Keratinocyte (primary cell): ENCODE measurements at regions not wholly inside any gene's neighbourhood (a gene's known extent, or its start where the extent isn't known, plus 50 kb on each side); places are given as distances from the start of the nearest gene placed in this dataset.

ENCODE experiments used
- DNase-seq: peaks from one replicate; pipeline ENCODE4 v3.0.0-alpha.2; 2011; ENCODE audit warnings: low read depth, missing footprints, low spot score
- FAIRE-seq: peaks from 2 replicates; lab custom pipeline; 2011; peaks lifted over from hg19 to GRCh38; lab: Jason Lieb, UNC
- H2AFZ ChIP-seq: 2 replicates; pipeline ENCODE4 v1.6.0; 2012; ENCODE audit warnings: low read length, control low read depth, inconsistent platforms; ENCODE audit not compliant: control insufficient read depth
- H3K27ac ChIP-seq: 2 replicates; pipeline ENCODE4 v1.5.1; 2011; ENCODE audit warnings: low read length; ENCODE audit not compliant: control insufficient read depth, insufficient read depth
- H3K27me3 ChIP-seq: 3 replicates; pipeline ENCODE4 v1.6.0; 2011; ENCODE audit warnings: low read length; ENCODE audit not compliant: control insufficient read depth, insufficient read depth; ENCODE audit errors: extremely low read depth
- H3K36me3 ChIP-seq, 2 experiments: 2 replicates in 1 of 2; 3 replicates in 1 of 2; pipeline ENCODE4 v1.5.1; 2011; ENCODE audit warnings: low read length in 2 of 2, mild to moderate bottlenecking in 1 of 2; ENCODE audit not compliant: control insufficient read depth in 2 of 2, insufficient read depth in 2 of 2; ENCODE audit errors: extremely low read depth in 1 of 2
- H3K4me1 ChIP-seq: 3 replicates; pipeline ENCODE4 v1.5.1; 2011; ENCODE audit warnings: low read length; ENCODE audit not compliant: control insufficient read depth, insufficient read depth; ENCODE audit errors: extremely low read depth
- H3K4me2 ChIP-seq: 3 replicates; pipeline ENCODE4 v1.6.0; 2011; ENCODE audit warnings: low read depth, low read length; ENCODE audit not compliant: control insufficient read depth, insufficient read depth; ENCODE audit errors: extremely low read depth
- H3K4me3 ChIP-seq, 3 experiments: fragments of 200-600 bp in 1 of 3; sonication (generic) in 1 of 3; 2 replicates in 2 of 3; 3 replicates in 1 of 3; pipeline ENCODE4 v1.5.1; 2011 to 2016; ENCODE audit warnings: low read length in 3 of 3, mild to moderate bottlenecking in 3 of 3, control low read depth in 2 of 3, inconsistent platforms in 1 of 3, low read depth in 1 of 3, mixed read lengths in 1 of 3, mixed run types in 1 of 3, moderate library complexity in 1 of 3; ENCODE audit not compliant: control insufficient read depth in 2 of 3, insufficient read depth in 2 of 3; ENCODE audit errors: extremely low read depth in 1 of 3
- H3K79me2 ChIP-seq: 2 replicates; pipeline ENCODE4 v1.6.0; 2012; ENCODE audit warnings: low read length; ENCODE audit not compliant: control insufficient read depth, insufficient read depth
- H3K9ac ChIP-seq: 3 replicates; pipeline ENCODE4 v1.6.0; 2011; ENCODE audit warnings: low read length; ENCODE audit not compliant: control insufficient read depth, insufficient read depth; ENCODE audit errors: extremely low read depth
- H3K9me1 ChIP-seq: 3 replicates; pipeline ENCODE4 v1.6.0; 2011; ENCODE audit warnings: low read length; ENCODE audit not compliant: control insufficient read depth, insufficient read depth; ENCODE audit errors: extremely low read depth
- H3K9me3 ChIP-seq: 2 replicates; pipeline ENCODE4 v1.5.1; 2012; ENCODE audit warnings: low read depth, low read length; ENCODE audit not compliant: control insufficient read depth
- H4K20me1 ChIP-seq: 3 replicates; pipeline ENCODE4 v1.6.0; 2011; ENCODE audit warnings: low read length; ENCODE audit not compliant: control insufficient read depth, insufficient read depth; ENCODE audit errors: extremely low read depth
- EZH2 ChIP-seq: IDR thresholded peaks from one replicate; pipeline ENCODE4 v1.6.1; 2012; ENCODE audit warnings: inconsistent platforms, mild to moderate bottlenecking, low read length, moderate library complexity
- dilution Hi-C: fragments of 300-500 bp; cut with MboI; formaldehyde crosslinking; loops from one replicate; pipeline ENCODE4 v1.7.0; 2020; ENCODE audit warnings: low sequenced_read_pairs; ENCODE audit not compliant: extremely low pct_ligation_motif_present
- TF ChIP-seq, protein P1 (sequence below), 3 experiments: IDR thresholded peaks in 1 of 3; conservative IDR thresholded peaks in 1 of 3; optimal IDR thresholded peaks in 1 of 3; 2 replicates in 2 of 3; 3 replicates in 1 of 3; pipeline versions ENCODE3 to v1.5.1; 2011; ENCODE audit warnings: low read length in 3 of 3, mild to moderate bottlenecking in 3 of 3, moderate library complexity in 2 of 3, control low read depth in 1 of 3, inconsistent platforms in 1 of 3; ENCODE audit not compliant: insufficient read depth in 2 of 3; ENCODE audit errors: extremely low read depth in 1 of 3

DNA sequence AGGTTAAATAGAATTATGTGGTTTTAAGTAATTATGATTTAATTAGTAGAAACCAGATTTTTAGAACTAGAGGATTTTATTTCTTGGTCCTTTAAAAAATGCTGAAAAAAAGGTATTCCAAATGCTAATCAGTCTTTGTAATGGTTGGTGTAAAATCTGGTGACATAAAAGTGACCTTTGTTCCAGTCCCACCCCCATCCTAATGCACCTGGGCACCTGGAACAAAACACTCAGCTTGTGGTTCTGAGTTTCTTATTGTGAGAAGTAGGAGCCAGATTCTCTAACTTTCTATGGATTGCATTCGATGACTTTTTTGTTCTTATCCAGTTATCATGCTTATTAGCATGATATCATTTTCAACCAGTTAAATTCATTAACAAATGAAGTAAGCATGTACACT, 115.1 kb upstream of the CTNND2 start:
- no peak for DNase-seq
- no peak overlapping the region for H3K27ac ChIP-seq
- no peaks in the 10 kb centered on the region for H3K36me3 ChIP-seq
- H2AFZ ChIP-seq, result no peak overlapping the region
- no peaks in the 10 kb centered on the region for H4K20me1 ChIP-seq
- H3K4me1 ChIP-seq, result no peaks in the 10 kb centered on the region
- no peak overlapping the region for H3K4me2 ChIP-seq
- no peak overlapping the region for H3K4me3 ChIP-seq
- dilution Hi-C loops, result no loop called here
- H3K9ac ChIP-seq, result no peak overlapping the region
- H3K79me2 ChIP-seq, result no peaks in the 10 kb centered on the region
- FAIRE-seq, result no peak
- H3K27me3 ChIP-seq, result no peaks in the 10 kb centered on the region
- H3K9me3 ChIP-seq, result no peaks in the 10 kb centered on the region
- no peaks in the 10 kb centered on the region for H3K9me1 ChIP-seq
- no peak for TF ChIP-seq EZH2
- TF ChIP-seq, protein P1, sequence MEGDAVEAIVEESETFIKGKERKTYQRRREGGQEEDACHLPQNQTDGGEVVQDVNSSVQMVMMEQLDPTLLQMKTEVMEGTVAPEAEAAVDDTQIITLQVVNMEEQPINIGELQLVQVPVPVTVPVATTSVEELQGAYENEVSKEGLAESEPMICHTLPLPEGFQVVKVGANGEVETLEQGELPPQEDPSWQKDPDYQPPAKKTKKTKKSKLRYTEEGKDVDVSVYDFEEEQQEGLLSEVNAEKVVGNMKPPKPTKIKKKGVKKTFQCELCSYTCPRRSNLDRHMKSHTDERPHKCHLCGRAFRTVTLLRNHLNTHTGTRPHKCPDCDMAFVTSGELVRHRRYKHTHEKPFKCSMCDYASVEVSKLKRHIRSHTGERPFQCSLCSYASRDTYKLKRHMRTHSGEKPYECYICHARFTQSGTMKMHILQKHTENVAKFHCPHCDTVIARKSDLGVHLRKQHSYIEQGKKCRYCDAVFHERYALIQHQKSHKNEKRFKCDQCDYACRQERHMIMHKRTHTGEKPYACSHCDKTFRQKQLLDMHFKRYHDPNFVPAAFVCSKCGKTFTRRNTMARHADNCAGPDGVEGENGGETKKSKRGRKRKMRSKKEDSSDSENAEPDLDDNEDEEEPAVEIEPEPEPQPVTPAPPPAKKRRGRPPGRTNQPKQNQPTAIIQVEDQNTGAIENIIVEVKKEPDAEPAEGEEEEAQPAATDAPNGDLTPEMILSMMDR (optimal IDR thresholded peaks at IDR 0.05 in 1 of 3, IDR thresholded peaks at IDR 0.05 in 1 of 3, conservative IDR thresholded peaks at IDR 0.05 in 1 of 3; ENCODE audit: extremely low read depth in 1 of 3, insufficient read depth in 2 of 3, low read length in 3 of 3), result no peak

DNA sequence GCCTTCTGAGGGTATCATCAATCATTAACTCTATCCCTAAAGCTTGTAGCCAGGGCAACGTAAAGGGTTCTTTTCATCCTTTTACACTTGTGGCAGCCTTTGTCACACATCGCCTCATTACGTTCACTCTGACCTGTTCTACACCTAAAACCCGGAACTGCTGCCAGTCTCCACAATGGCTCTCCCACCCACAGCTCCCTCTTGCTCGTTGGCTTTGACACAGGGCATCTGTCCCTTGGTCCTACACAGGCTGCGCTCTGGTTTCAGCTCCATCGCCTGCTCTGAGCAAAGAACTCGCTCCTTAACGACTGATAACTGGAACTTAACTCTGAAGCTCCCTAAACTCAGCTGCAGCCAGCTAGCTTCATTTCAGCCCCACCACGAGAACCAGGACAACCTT, 112.8 kb upstream of the CTNND2 start:
- no peak for FAIRE-seq

More for the DNA sequence above, 112.8 kb upstream of the CTNND2 start:
- no peaks in the 10 kb centered on the region for H3K79me2 ChIP-seq
- no peak overlapping the region for H2AFZ ChIP-seq
- no peaks in the 10 kb centered on the region for H3K36me3 ChIP-seq
- no peaks in the 10 kb centered on the region for H4K20me1 ChIP-seq
- H3K4me1 ChIP-seq, result no peaks in the 10 kb centered on the region
- no peak overlapping the region for H3K9ac ChIP-seq
- no peak overlapping the region for H3K27ac ChIP-seq
- no peak overlapping the region for H3K4me2 ChIP-seq
- no peak for DNase-seq
- peaks cover 2% of the 10 kb centered on the region for H3K9me3 ChIP-seq
- TF ChIP-seq, protein P1 (optimal IDR thresholded peaks at IDR 0.05 in 1 of 3, IDR thresholded peaks at IDR 0.05 in 1 of 3, conservative IDR thresholded peaks at IDR 0.05 in 1 of 3; ENCODE audit: extremely low read depth in 1 of 3, insufficient read depth in 2 of 3, low read length in 3 of 3), result no peak
- TF ChIP-seq EZH2, result no peak
- H3K4me3 ChIP-seq, result no peak overlapping the region
- H3K27me3 ChIP-seq, result no peaks in the 10 kb centered on the region
- dilution Hi-C loops, result no loop called here
- no peaks in the 10 kb centered on the region for H3K9me1 ChIP-seq
